HK-2 (cell line): ENCODE measurements at regions not wholly inside any gene's neighbourhood (a gene's known extent, or its start where the extent isn't known, plus 50 kb on each side); places are given as distances from the start of the nearest gene placed in this dataset.
"Not testable (repeated sequence)": the region's sequence is repeated elsewhere in the genome, so short reads cannot be mapped to it uniquely, and the experiment has no call there.

Source experiments
- DNase-seq: peaks from one replicate; pipeline ENCODE4 v3.0.0-alpha.2; 2018; ENCODE audit not compliant: unreplicated experiment

DNA sequence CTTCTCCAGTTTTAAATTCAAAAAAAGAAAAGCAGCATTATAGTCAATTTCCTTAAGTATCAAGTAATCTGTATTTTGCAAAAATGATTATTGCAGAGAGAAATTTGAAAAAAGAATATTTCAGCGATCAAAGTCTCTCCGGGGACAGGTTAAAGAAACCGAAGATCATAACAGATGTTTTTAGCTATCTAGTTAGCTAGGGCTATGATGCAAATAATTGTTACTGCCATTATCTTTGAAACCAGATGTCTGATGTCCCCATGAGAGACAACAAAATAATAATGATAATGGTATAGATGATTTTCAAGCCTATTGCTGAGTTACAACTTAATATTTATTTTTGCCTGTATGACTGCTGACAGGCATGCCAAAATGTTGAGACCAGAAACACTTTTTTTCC is 1326.0 kb downstream of the PLA2G4A start:
- DNase-seq = no peak

GRCh38 chr1:188155261-188155660 is 1326.5 kb downstream of the PLA2G4A start:
- no peak for DNase-seq

DNA sequence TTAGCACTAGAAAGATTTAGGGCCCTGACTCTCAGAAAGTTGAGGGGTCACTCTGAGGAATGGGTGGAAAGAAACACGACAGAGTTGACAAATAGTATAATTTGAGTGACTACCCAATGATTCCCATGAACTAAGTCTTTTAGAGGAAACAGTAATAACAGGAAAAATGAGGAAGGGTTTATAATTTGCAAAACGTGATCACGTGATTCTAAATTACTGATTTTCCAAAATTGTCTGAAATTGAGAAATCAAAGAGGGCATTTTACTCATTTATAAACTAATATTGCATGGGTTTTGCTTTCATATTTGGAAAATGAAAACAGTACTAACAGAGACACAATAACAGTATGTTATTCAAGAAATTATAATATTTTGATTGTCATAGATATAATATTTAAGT is 1335.7 kb downstream of the PLA2G4A start:
- no peak for DNase-seq

GRCh38 chr1:188166654-188167053 is 1337.9 kb downstream of the PLA2G4A start:
- no peak for DNase-seq

DNA sequence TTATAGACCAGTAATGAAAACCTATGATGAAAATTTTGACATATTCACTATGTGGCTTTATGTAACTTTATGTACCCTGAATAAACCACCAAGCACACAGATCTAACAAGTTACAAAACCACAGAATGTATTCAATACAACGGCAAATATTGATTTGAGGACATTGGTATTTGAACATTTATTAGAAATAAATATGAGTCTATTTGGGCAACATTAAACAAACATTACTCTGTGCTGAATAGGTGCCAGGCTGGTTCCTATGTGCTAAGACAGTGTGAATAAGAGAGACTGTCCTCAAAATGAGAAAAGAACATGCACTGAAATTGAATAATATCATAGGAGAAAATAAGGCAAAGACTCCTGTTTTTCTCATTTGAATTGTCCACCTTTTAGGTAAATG is 1341.2 kb downstream of the PLA2G4A start:
- DNase-seq = no peak

DNA sequence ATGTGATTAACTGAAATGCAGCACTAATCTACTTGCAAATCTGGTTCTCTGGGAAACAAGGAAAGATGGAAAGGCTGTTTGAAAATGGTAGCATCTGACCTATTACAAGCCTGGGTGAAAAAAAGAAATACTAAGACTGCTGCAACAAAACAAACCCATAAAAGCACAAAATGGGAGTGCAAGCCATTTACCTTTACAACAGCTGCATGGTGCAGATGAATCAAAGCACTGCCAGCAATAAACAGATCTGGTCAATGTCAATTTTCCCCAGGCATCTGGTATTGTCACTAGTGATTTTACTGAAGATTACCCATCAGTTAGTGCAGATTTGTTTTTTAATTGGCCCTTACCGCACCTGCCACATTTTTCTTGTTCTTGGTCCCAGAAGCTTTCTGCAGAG is 1341.7 kb downstream of the PLA2G4A start:
- no peak for DNase-seq

DNA sequence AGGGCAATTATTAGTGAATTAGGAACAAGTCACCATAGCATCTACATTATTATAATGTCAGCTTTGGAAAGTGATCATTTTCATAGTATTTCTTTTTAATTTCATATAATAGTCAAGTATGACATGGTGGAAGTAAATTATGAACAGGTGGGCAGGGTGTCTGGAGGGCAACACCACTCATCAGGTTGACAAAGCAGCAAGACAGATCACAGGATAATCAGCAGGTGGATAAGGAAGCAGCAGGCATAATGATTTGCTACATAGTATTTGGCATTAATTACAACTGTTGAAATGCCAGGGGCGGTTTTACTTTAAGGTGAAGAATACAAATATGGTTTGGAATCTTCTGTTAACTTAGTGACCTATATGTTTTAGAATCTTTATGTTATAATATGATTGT is 1342.2 kb downstream of the PLA2G4A start:
- no peak for DNase-seq

DNA sequence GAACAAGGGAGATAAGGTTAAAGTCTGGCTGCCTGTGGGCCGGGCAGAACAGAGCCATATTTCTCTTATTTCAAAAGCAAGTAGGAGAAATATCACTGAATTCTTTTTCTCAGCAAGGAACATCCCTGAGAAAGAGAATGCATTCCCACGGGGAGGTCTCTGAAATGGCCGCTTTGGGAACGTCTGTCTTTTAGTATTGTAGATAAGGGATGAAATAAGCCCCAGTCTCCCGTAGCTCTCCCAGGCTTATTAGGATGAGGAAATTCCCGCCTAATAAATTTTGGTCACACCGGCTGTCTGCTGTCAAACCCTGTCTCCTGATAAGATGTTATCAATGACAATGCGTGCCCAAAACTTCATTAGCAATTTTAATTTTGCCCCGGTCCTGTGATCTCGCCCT is 1353.3 kb downstream of the PLA2G4A start:
- not testable (repeated sequence) for DNase-seq

DNA sequence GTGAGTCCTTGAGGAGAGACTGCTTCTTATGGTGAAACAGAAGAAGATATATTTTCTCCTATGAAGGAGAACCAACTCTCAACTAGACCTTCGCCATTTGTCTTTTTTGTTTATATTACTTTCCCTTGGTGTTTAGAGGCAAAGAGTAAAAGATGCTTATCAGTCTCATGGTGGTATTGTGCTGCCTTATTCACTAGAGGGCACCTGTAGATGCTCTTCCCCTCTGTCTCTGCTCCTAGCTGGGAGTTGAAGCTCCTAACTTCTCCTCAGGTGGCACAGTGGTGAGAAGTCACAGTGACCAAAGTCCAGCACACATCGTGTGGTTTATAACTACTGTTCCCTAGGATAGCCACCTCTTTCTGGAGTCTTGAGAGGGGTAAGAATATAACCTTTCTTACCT is 1359.6 kb downstream of the PLA2G4A start:
- DNase-seq = no peak

DNA sequence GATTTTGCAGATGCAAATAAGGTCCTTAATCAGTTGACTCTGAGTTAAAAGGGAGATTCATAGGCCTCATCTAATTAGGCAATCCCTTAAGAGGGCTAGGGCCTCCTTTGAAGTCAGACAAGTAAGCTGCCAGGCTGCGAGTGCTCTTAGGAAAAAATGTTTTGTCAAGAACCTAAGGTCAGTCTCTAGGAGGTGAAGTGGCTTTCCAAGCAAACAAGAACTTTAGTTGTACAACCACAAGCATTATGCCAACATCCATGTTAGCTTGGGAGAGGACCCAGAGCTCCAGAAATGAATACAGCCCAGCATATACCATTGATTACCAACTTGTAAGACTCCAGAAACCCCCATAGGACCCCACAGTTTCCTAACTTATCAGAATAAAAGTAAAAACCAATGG is 1366.2 kb downstream of the PLA2G4A start:
- no peak for DNase-seq

DNA sequence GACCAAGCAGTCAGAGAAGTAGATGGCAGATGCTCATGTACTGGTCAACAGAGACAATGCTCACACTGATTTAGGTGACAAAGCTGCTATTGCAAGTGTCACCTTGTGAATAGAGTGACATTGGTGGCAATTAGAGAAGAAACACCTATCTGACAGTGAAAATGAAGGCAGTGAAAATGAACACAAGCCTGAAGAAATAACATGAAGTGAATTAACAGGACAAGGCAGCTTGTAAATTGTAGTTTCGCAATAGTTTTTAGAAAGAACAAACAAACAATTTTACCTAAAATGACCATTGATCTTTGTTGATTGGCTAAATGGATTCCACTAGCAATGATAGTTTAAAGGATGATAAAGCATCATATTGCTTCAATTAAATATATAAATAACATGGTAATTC is 1389.5 kb downstream of the PLA2G4A start:
- DNase-seq = no peak

- DNase-seq = no peak
Observed at GRCh38 chr1:188220051-188220450, 1391.3 kb downstream of the PLA2G4A start.

DNA sequence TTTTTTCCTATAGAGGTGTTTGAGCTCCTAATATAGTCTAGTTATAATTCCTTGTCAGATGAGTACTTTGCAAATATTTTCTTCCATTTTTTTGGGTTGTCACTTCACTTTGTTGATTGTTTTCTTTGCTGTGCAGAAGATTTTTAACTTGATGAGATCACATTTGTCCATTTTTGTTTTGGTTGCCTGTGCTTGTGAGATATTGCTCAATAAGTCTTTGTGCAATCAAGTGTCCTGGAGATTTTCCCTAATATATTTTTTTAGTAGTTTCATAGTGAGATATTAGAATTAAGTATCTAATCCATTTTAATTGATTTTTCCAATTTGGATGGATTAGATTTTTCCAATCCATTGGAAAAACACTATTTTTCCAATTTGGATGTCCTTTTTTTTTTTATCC is 1395.5 kb downstream of the PLA2G4A start:
- no peak for DNase-seq

DNA sequence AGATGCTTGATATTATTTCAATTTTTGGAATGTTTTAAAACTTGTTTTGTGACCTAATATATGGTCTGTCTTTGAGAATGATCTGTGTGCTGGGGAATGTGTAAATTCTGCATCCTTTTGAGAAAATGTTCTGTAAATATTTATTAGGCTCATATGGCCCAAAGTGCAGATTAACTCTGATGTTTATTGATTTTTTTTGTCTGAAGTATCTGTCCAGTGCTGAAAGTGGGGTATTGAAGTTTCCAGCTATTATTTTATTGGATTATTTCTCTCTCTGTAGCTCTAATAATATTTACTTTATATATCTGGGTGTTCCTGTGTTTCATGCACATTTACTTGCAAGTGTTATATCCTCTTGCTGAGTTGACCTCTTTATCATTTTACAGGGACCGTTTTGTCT is 1397.2 kb downstream of the PLA2G4A start:
- DNase-seq = no peak

GRCh38 chr1:188228623-188229022 is 1399.9 kb downstream of the PLA2G4A start:
- DNase-seq = no peak

DNA sequence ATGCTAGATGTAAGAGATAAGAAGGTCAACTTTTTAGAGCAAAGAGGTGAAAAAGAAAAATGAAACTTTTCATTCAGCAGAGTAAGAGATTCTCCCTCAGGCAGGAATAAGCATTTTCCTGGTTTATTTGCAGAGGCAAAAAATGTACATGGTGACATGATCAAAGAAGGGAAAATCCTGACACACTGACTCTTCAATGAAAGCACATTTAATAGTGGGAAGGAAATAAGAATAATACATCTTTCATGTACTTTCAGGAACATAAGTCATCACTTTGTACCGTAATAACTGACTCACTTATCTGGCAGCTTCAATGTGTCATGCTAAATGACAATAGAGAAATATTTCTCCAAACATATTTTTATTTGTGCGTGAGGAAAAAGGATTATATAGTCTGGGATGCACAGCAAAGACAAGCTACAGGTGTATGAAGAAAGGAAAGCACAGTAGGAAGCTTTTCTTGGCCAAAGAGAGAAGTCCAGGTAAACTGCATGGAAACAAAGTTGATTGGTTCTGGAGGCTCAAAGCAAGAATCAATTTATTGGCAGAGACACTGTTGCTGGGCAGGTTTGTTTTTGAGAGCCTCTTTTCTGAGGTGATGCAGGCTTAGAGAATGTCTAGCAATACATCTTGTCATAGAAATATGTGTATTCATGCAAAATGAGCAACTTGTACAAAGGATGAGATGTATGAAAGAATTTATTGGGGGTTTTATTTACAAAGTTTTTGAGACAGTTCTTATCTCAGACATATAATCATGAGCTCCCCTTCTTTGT is 1409.0 kb downstream of the PLA2G4A start:
- no peak for DNase-seq

GRCh38 chr1:188240772-188241406 is 1412.1 kb downstream of the PLA2G4A start:
- DNase-seq = no peak

GRCh38 chr1:188241629-188242028 is 1412.9 kb downstream of the PLA2G4A start:
- DNase-seq = no peak

DNA sequence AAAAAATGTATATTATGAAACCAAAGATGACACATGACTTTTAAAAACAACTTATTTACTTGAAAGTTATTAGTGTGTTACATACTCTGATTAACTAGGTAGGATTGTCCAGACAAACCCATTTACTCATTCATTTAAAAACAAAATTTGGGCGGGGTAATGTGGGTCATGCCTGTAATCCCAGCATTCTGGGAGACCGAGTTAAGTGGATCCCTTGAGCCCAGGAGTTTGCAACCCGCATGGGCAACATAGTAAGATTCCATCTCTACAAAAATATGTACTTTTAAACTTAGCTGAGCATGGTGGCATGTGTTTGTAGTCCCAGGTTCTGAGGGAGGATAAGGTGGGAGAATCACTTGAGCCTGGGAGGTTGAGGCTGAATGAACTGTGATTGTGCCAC is 1414.7 kb downstream of the PLA2G4A start:
- DNase-seq = no peak

- DNase-seq = no peak
Observed at GRCh38 chr1:188244681-188245080, 1415.9 kb downstream of the PLA2G4A start.

- DNase-seq = no peak
Observed at GRCh38 chr1:188247255-188247654, 1418.5 kb downstream of the PLA2G4A start.

DNA sequence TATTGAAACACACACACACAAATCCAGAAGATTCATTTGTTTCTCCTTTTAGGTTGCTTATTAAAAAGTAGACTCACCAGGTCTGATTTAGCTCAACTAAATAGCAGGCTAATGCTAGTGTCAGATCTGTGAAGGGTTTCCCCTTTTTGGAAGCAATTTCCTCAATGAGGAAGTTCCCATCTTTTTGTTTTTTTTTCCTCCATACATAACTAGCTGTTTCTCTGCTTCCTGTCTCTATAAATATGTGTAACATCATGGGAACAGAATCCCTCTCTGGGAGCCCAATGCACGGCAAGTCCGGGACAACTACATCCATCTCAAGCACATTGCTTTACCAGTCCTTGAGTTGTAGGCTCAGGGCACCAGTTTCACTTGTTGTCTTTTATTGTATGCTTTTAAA is 1421.1 kb downstream of the PLA2G4A start:
- DNase-seq = no peak

DNA sequence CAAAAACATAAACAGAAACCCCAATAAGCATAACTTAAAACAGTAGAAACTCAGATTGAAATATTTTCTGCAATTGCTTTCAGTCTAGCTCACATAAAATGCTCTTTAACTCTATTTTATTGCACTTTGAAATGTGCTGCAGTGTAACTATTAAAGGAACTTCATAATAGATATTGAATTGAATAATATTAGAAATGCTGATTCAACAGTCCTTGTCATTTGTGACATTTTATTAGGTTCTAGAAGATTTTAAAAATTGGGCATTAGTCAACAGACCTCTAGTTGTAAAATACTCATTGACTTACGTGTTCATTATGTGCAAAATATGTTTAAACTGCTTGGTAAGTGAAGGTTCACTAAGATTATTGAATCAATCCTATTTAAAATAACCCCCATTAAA is 1422.3 kb downstream of the PLA2G4A start:
- DNase-seq = no peak

DNA sequence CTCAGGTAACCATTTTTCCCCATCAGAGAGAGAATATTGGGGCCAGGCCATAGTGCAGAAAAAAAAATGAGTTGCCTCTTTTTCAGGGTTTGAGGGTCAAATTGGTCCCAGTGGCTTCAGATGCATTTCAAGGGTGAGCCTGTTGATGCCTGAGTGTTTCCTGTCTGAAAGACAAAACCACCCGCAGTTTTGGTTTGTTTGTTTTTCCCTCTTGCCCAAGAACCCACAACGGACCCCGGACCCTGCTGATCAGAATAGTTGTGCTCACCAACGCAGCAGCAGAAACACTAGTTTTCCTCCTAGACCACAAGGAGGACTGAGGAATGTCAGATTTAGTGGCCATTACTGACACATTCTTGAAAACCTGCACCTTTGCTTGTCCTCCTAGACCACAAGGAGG is 1433.1 kb downstream of the PLA2G4A start:
- no peak for DNase-seq
